H1 (cell line): ENCODE measurements at regions not wholly inside any gene's neighbourhood (a gene's known extent, or its start where the extent isn't known, plus 50 kb on each side); places are given as distances from the start of the nearest gene placed in this dataset.

Experiments
- CBX5 ChIP-seq: fragments of 300-800, 300-1000 bp; sonication (generic); IDR thresholded peaks from 2 replicates; pipeline ENCODE4 v1.7.1; 2016; ENCODE audit warnings: antibody characterized with exemption, low read length, low read depth
- CHD1 ChIP-seq: IDR thresholded peaks from 2 replicates; pipeline ENCODE4 v1.6.1; 2012; ENCODE audit warnings: low read depth, low read length, improper control_type of control experiment
- CREB1 ChIP-seq: IDR thresholded peaks from 2 replicates; pipeline ENCODE4 v1.6.1; 2012; ENCODE audit warnings: inconsistent platforms
- KDM5A ChIP-seq: fragments of 200-600 bp; IDR thresholded peaks from 2 replicates; pipeline ENCODE4 v1.7.1; 2012; ENCODE audit warnings: mild to moderate bottlenecking, low read length, inconsistent platforms, mixed read lengths
- POLR2AphosphoS5 ChIP-seq: IDR thresholded peaks from 2 replicates; pipeline ENCODE4 v1.6.1; 2011; ENCODE audit warnings: low read depth, low read length
- SRF ChIP-seq: IDR thresholded peaks from 2 replicates; pipeline ENCODE4 v1.6.1; 2011; ENCODE audit warnings: mild to moderate bottlenecking, low read depth, low read length, moderate library complexity
- SUZ12 ChIP-seq: fragments of 200-600 bp; sonication (generic); IDR thresholded peaks from 2 replicates; pipeline ENCODE4 v1.6.1; 2012; ENCODE audit warnings: mild to moderate bottlenecking, inconsistent platforms, low read length, moderate library complexity, mixed read lengths
- TEAD4 ChIP-seq: IDR thresholded peaks from 2 replicates; pipeline ENCODE4 v1.6.1; 2012; ENCODE audit warnings: low read depth, low read length, inconsistent platforms, mixed read lengths
- TF ChIP-seq, protein P1 (sequence below): fragments of 300-600 bp; sonication (generic); IDR thresholded peaks from 2 replicates; pipeline ENCODE4 v1.7.1; 2012; ENCODE audit warnings: low read length, moderate library complexity, mild to moderate bottlenecking, inconsistent platforms; ENCODE audit not compliant: insufficient replicate concordance
- TF ChIP-seq, protein P2 (sequence below): IDR thresholded peaks from 2 replicates; pipeline ENCODE4 v1.6.1; 2012; ENCODE audit warnings: inconsistent platforms
- TF ChIP-seq, protein P3 (sequence below): IDR thresholded peaks from 2 replicates; pipeline ENCODE4 v1.6.1; 2012; ENCODE audit warnings: low read length, inconsistent platforms

DNA sequence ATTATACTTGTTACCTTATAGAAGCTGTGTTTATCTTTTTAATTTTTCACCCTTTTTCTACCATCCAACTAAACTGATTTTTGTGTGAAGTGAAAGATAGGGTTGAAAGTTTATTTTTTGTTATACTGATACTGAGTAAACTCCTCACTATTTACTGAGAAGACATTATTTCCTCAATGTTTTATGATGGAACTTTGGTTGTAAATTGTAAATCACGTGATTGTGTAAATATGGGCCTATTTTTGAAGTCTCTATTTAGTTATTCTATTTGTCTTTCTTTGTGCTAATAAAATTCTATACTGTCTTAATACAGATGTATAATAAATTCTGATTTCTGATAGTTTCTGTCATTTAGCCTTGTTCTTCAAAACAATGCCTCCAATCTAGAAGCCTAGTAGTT is 697.2 kb upstream of the SLC8A1 start (continued):
- TF ChIP-seq, protein P1, sequence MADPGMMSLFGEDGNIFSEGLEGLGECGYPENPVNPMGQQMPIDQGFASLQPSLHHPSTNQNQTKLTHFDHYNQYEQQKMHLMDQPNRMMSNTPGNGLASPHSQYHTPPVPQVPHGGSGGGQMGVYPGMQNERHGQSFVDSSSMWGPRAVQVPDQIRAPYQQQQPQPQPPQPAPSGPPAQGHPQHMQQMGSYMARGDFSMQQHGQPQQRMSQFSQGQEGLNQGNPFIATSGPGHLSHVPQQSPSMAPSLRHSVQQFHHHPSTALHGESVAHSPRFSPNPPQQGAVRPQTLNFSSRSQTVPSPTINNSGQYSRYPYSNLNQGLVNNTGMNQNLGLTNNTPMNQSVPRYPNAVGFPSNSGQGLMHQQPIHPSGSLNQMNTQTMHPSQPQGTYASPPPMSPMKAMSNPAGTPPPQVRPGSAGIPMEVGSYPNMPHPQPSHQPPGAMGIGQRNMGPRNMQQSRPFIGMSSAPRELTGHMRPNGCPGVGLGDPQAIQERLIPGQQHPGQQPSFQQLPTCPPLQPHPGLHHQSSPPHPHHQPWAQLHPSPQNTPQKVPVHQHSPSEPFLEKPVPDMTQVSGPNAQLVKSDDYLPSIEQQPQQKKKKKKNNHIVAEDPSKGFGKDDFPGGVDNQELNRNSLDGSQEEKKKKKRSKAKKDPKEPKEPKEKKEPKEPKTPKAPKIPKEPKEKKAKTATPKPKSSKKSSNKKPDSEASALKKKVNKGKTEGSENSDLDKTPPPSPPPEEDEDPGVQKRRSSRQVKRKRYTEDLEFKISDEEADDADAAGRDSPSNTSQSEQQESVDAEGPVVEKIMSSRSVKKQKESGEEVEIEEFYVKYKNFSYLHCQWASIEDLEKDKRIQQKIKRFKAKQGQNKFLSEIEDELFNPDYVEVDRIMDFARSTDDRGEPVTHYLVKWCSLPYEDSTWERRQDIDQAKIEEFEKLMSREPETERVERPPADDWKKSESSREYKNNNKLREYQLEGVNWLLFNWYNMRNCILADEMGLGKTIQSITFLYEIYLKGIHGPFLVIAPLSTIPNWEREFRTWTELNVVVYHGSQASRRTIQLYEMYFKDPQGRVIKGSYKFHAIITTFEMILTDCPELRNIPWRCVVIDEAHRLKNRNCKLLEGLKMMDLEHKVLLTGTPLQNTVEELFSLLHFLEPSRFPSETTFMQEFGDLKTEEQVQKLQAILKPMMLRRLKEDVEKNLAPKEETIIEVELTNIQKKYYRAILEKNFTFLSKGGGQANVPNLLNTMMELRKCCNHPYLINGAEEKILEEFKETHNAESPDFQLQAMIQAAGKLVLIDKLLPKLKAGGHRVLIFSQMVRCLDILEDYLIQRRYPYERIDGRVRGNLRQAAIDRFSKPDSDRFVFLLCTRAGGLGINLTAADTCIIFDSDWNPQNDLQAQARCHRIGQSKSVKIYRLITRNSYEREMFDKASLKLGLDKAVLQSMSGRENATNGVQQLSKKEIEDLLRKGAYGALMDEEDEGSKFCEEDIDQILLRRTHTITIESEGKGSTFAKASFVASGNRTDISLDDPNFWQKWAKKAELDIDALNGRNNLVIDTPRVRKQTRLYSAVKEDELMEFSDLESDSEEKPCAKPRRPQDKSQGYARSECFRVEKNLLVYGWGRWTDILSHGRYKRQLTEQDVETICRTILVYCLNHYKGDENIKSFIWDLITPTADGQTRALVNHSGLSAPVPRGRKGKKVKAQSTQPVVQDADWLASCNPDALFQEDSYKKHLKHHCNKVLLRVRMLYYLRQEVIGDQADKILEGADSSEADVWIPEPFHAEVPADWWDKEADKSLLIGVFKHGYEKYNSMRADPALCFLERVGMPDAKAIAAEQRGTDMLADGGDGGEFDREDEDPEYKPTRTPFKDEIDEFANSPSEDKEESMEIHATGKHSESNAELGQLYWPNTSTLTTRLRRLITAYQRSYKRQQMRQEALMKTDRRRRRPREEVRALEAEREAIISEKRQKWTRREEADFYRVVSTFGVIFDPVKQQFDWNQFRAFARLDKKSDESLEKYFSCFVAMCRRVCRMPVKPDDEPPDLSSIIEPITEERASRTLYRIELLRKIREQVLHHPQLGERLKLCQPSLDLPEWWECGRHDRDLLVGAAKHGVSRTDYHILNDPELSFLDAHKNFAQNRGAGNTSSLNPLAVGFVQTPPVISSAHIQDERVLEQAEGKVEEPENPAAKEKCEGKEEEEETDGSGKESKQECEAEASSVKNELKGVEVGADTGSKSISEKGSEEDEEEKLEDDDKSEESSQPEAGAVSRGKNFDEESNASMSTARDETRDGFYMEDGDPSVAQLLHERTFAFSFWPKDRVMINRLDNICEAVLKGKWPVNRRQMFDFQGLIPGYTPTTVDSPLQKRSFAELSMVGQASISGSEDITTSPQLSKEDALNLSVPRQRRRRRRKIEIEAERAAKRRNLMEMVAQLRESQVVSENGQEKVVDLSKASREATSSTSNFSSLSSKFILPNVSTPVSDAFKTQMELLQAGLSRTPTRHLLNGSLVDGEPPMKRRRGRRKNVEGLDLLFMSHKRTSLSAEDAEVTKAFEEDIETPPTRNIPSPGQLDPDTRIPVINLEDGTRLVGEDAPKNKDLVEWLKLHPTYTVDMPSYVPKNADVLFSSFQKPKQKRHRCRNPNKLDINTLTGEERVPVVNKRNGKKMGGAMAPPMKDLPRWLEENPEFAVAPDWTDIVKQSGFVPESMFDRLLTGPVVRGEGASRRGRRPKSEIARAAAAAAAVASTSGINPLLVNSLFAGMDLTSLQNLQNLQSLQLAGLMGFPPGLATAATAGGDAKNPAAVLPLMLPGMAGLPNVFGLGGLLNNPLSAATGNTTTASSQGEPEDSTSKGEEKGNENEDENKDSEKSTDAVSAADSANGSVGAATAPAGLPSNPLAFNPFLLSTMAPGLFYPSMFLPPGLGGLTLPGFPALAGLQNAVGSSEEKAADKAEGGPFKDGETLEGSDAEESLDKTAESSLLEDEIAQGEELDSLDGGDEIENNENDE, result no peak
- TF ChIP-seq, protein P2, sequence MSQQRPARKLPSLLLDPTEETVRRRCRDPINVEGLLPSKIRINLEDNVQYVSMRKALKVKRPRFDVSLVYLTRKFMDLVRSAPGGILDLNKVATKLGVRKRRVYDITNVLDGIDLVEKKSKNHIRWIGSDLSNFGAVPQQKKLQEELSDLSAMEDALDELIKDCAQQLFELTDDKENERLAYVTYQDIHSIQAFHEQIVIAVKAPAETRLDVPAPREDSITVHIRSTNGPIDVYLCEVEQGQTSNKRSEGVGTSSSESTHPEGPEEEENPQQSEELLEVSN, result no peak
- TF ChIP-seq CBX5, result no peak
- TF ChIP-seq POLR2AphosphoS5, result no peak
- no peak for TF ChIP-seq TEAD4
- TF ChIP-seq KDM5A, result no peak
- no peak for TF ChIP-seq CHD1
- TF ChIP-seq SUZ12, result no peak
- no peak for TF ChIP-seq SRF
- TF ChIP-seq, protein P3, sequence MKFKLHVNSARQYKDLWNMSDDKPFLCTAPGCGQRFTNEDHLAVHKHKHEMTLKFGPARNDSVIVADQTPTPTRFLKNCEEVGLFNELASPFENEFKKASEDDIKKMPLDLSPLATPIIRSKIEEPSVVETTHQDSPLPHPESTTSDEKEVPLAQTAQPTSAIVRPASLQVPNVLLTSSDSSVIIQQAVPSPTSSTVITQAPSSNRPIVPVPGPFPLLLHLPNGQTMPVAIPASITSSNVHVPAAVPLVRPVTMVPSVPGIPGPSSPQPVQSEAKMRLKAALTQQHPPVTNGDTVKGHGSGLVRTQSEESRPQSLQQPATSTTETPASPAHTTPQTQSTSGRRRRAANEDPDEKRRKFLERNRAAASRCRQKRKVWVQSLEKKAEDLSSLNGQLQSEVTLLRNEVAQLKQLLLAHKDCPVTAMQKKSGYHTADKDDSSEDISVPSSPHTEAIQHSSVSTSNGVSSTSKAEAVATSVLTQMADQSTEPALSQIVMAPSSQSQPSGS, result no peak
- TF ChIP-seq CREB1, result no peak
